Pancreas (tissue), 10 donors: ENCODE measurements at regions not wholly inside any gene's neighbourhood (a gene's known extent, or its start where the extent isn't known, plus 50 kb on each side); places are given as distances from the start of the nearest gene placed in this dataset.

Experiments used
- ATAC-seq, 4 donors: fragments of 200-7000 bp; cut with Tn5 transposase; one replicate each; pipeline versions ENCODE4 v1.8.0 to v1.9.1; 2020; ENCODE audit warnings: mild to moderate bottlenecking in 4 of 4, moderate library complexity in 4 of 4
- DNase-seq, 6 donors: peaks; one replicate each; pipeline ENCODE4 v3.0.0-alpha.2; 2020
- FAIRE-seq: peaks from 2 replicates; lab custom pipeline; 2012; peaks lifted over from hg19 to GRCh38; lab: Jason Lieb, UNC
- H3K27ac ChIP-seq, 4 donors: fragments of 200-600 bp; sonication (generic); 1 replicate in 3 of 4; 2 replicates in 1 of 4; pipeline versions ENCODE4 v1.5.0 to v1.8.0; 2020
- H3K27me3 ChIP-seq, 4 donors: fragments of 200-600 bp; one replicate each; pipeline ENCODE4 v1.8.0; 2021
- H3K36me3 ChIP-seq, 3 donors: fragments of 200-600 bp; sonication (generic) in 1 of 3; one replicate each; pipeline versions ENCODE4 v1.5.0 to v1.8.0; 2020 to 2021
- H3K4me1 ChIP-seq, 3 donors: fragments of 200-600 bp; one replicate each; pipeline ENCODE4 v1.8.0; 2021
- H3K4me3 ChIP-seq, 4 donors: fragments of 200-600 bp; sonication (generic) in 2 of 4; one replicate each; pipeline versions ENCODE4 v1.5.0 to v1.8.0; 2020 to 2021
- H3K9me3 ChIP-seq, 4 donors: fragments of 200-600 bp; one replicate each; pipeline ENCODE4 v1.8.0; 2021
- CTCF ChIP-seq, 4 donors: fragments of 200-600 bp; sonication (generic) in 3 of 4; IDR thresholded peaks; one replicate each; pipeline versions ENCODE4 v1.5.0 to v1.8.0; 2021; ENCODE audit warnings: antibody characterized with exemption in 4 of 4
- WGBS, 2 donors: extraction: QIAGEN DNeasy Blood & Tissue Kit; methylation state at CpG; one replicate each; pipeline ENCODE4 v1.1.7; 2013; 5-methylcytosine and 5-hydroxymethylcytosine counted together
- intact Hi-C, 3 donors: fragments of 100-400 bp; cut with DNase I; formaldehyde crosslinking; loops; one replicate each; pipeline versions ENCODE4 v1.11.1 to v1.14.2; 2022
- donor health status: healthy with polysubstance abuse.
- donor health status: DM: no; HTN: no; CAD: no; lungs with moderate emphysema.
- donor health status: DM: no; HTN: no; CAD: no.
- donor health status: control.
- donor health status: control.
- donor health status: Bipolar disorder and iron deficiency.
- donor health status: DM: yes; HTN: yes; CAD: no.
- donor health status: DM: no; HTN: no; CAD: no.
- donor health status: DM: no; HTN: no; CAD: no.
- donor health status: DM: yes; HTN: yes; CAD: no.

DNA sequence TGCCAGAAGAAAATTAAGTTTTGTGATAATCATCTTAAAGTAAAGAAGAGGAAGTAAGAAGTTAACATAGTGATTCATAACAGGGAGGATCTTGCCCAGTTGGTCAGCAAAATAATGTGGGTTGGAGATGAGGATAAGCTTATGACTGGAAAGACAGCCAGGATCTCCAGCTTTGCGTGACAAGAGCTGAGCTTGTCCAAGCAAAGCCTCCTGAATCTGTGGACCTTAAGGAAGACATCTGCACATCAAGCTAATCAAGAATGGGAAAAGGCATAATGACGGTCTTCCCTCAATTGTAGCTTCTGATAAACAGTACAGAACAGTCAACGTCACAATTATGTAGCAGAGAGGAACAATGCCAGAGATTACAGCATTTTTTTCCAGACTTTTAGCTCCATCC lies 744.7 kb upstream of the GOT2 start:
- no peak for FAIRE-seq
- whole genome bisulfite sequencing, 2 donors, result 54 to 74% methylated on average over 3 of the region's 3 CpGs

DNA sequence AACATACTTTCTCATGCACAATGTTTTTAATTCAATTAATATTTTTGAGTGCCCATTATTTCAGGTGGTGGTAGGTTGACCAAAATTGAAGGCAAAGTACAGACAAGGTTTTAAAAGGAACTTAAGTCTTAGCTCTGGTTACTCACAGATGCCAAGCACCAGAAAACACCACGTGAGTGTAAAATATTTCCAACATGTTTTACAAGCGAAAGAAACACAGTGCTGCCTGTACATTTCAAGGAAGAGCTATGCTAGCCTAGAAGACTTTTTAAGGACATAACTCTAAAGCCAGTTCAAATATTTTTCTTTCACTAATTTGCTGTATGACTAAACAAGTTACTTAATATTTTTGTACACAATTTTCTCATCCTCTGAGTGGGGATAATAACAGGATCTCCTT lies 736.4 kb upstream of the GOT2 start:
- H3K36me3 ChIP-seq, result no peaks in the 10 kb centered on the region
- WGBS, 2 donors, result 44 to 72% methylated on average over 2 of the region's 2 CpGs
- intact Hi-C loops, result no loop called here
- TF ChIP-seq CTCF (IDR thresholded peaks at IDR 0.05), result no peak
- H3K4me1 ChIP-seq, result no peaks in the 10 kb centered on the region
- H3K4me3 ChIP-seq, result no peak overlapping the region
- no peaks in the 10 kb centered on the region for H3K27me3 ChIP-seq
- H3K27ac ChIP-seq, result no peak overlapping the region
- FAIRE-seq, result no peak
- H3K9me3 ChIP-seq, result no peaks in the 10 kb centered on the region
- no peak for ATAC-seq
- no peak for DNase-seq

More for the DNA sequence above, 744.7 kb upstream of the GOT2 start:
- ATAC-seq (no peak), DNase-seq (no peak)
- no peak overlapping the region for H3K27ac ChIP-seq
- no peaks in the 10 kb centered on the region for H3K4me1 ChIP-seq
- no peaks in the 10 kb centered on the region for H3K36me3 ChIP-seq
- intact Hi-C loops, result no loop called here
- H3K9me3 ChIP-seq, result no peaks in the 10 kb centered on the region
- H3K27me3 ChIP-seq, result no peaks in the 10 kb centered on the region
- no peak overlapping the region for H3K4me3 ChIP-seq
- no peak for TF ChIP-seq CTCF (IDR thresholded peaks at IDR 0.05)

- Histone ChIP-seq H3K27me3 (no peaks in the 10 kb centered on the region), H3K27ac (no peak overlapping the region), H3K4me1 (no peaks in the 10 kb centered on the region), H3K36me3 (no peaks in the 10 kb centered on the region), H3K9me3 (no peaks in the 10 kb centered on the region), H3K4me3 (no peak overlapping the region)
- FAIRE-seq (no peak), ATAC-seq (no peak), DNase-seq (no peak)
- no peak for TF ChIP-seq CTCF (IDR thresholded peaks at IDR 0.05)
- WGBS, 2 donors, result 58 to 65% methylated on average over 1 of the region's 1 CpG
- intact Hi-C loops, result no loop called here
These were observed 735.1 kb upstream of the GOT2 start for GRCh38 chr16:59469266-59469665.

GRCh38 chr16:59463776-59464175 lies 729.7 kb upstream of the GOT2 start:
- H3K4me3 ChIP-seq, result no peak overlapping the region
- H3K36me3 ChIP-seq, result no peaks in the 10 kb centered on the region
- H3K27ac ChIP-seq, result no peak overlapping the region
- TF ChIP-seq CTCF (IDR thresholded peaks at IDR 0.05), result no peak
- no peaks in the 10 kb centered on the region for H3K4me1 ChIP-seq
- FAIRE-seq (no peak), ATAC-seq (no peak), DNase-seq (no peak)
- H3K27me3 ChIP-seq, result no peaks in the 10 kb centered on the region
- intact Hi-C loops, result no loop called here
- no peaks in the 10 kb centered on the region for H3K9me3 ChIP-seq

DNA sequence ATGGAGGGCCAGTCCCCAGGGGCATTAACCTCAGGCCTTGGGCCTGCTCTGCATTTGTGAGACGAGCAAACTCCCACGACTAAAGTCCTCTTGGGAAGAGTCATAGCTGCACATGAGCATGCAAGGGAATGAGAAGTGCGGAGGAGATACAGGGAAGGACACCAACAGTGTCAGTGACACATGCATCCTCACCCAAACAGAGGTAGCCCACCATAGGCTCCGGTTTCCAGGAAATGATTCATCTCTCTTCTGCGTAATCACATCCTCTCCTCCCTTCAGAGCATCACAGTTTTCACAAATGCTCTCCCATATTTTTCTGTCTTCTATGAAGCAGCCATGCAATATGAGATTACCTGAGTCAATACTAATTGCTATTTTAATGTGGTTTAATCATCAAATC lies 725.7 kb upstream of the GOT2 start:
- 60 to 71% methylated on average over 5 of the region's 5 CpGs for WGBS, 2 donors
- no peak for TF ChIP-seq CTCF (IDR thresholded peaks at IDR 0.05)
- no peak for FAIRE-seq
- H3K4me1 ChIP-seq, result no peaks in the 10 kb centered on the region
- H3K36me3 ChIP-seq, result no peaks in the 10 kb centered on the region
- no peaks in the 10 kb centered on the region for H3K27me3 ChIP-seq
- H3K9me3 ChIP-seq, result no peaks in the 10 kb centered on the region
- no peak overlapping the region for H3K4me3 ChIP-seq
- no peak overlapping the region for H3K27ac ChIP-seq
- intact Hi-C loops, result no loop called here
- no peak for ATAC-seq
- DNase-seq, result no peak
